ENCODE measurements at regions not wholly inside any gene's neighbourhood (a gene's known extent, or its start where the extent isn't known, plus 50 kb on each side); places are given as distances from the start of the nearest gene placed in this dataset.

DNA sequence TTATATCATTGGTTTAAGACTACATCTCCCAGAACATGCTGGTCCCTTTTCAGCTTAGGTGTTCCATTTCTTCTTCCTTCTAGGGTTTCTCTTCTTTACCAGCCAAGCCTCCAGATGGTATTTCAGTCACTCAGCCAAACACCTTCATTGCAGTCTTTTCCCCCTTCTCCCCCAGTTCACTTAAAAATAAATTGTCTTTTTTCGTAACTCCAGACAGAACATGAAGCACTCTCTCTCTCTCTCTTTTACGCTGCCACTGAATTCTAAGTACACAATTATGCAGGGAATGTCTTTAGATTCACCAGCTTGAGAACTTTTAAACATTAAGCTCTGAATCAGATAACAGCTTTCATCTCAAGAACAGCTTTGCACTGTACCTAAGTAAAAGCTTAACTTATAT is 419.7 kb upstream of the BRINP1 start:
- WGBS, 2 donors, result 49 to 77% methylated on average over 2 of the region's 2 CpGs
- TF ChIP-seq CTCF (IDR thresholded peaks at IDR 0.05), result no peak
- no peak for TF ChIP-seq POLR2A (IDR thresholded peaks at IDR 0.05)

GRCh38 chr9:119781886-119782285 is 412.7 kb upstream of the BRINP1 start:
- intact Hi-C loops (cut with DNase I; ENCODE audit: low total_unique reads), result no loop called here
- no peak overlapping the region for H3K4me3 ChIP-seq (ENCODE audit: low read depth, poor library complexity, severe bottlenecking)
- no peak for DNase-seq (ENCODE audit: low spot score in 2 of 2)
- no peak for TF ChIP-seq POLR2A (IDR thresholded peaks at IDR 0.05)
- no peak for TF ChIP-seq CTCF (IDR thresholded peaks at IDR 0.05)

More for the DNA sequence above, 419.7 kb upstream of the BRINP1 start:
- H3K4me3 ChIP-seq (ENCODE audit: low read depth, poor library complexity, severe bottlenecking), result no peak overlapping the region
- DNase-seq (ENCODE audit: low spot score in 2 of 2), result no peak
- intact Hi-C loops (cut with DNase I; ENCODE audit: low total_unique reads), result no loop called here

- DNase-seq (ENCODE audit: low spot score in 2 of 2), result no peak
- WGBS, 2 donors, result 54 to 64% methylated on average over 3 of the region's 3 CpGs
- TF ChIP-seq CTCF (IDR thresholded peaks at IDR 0.05), result no peak
- no peak for TF ChIP-seq POLR2A (IDR thresholded peaks at IDR 0.05)
- no peak overlapping the region for H3K4me3 ChIP-seq (ENCODE audit: low read depth, poor library complexity, severe bottlenecking)
- intact Hi-C loops (cut with DNase I; ENCODE audit: low total_unique reads), result no loop called here
Measured at GRCh38 chr9:119775410-119775809, 406.2 kb upstream of the BRINP1 start.

- WGBS, 2 donors, result 65 to 72% methylated on average over 2 of the region's 2 CpGs
- TF ChIP-seq CTCF (IDR thresholded peaks at IDR 0.05) (no peak), POLR2A (IDR thresholded peaks at IDR 0.05) (no peak)
- no peak for DNase-seq (ENCODE audit: low spot score in 2 of 2)
- intact Hi-C loops (cut with DNase I; ENCODE audit: low total_unique reads), result no loop called here
- no peak overlapping the region for H3K4me3 ChIP-seq (ENCODE audit: low read depth, poor library complexity, severe bottlenecking)
Measured at GRCh38 chr9:119773823-119774222, 404.6 kb upstream of the BRINP1 start.

DNA sequence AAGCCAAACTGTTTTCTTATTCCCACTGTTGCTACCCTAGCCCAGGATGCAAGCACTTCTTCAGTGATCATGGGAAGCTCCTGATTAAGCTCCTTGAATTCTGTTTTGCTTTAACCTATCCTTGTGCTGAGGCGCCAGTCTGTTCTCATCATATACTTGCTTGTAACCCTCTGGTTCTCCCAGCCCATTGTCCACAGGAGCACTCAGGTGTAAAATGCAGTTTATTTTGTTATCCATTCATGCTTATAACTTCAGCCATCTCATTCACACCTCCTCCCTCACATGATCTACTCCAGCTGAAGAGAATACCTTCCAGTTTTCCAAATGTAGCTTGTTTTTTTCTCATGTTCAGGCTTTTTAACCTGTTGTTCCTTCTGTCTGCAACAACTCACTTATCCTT is 402.1 kb upstream of the BRINP1 start:
- intact Hi-C loops (cut with DNase I; ENCODE audit: low total_unique reads), result no loop called here
- H3K4me3 ChIP-seq (ENCODE audit: low read depth, poor library complexity, severe bottlenecking), result no peak overlapping the region
- DNase-seq (ENCODE audit: low spot score in 2 of 2), result no peak
- TF ChIP-seq CTCF (IDR thresholded peaks at IDR 0.05), result no peak
- no peak for TF ChIP-seq POLR2A (IDR thresholded peaks at IDR 0.05)
- 97 to 100% methylated on average over 1 of the region's 1 CpG for WGBS, 2 donors

- H3K4me3 ChIP-seq (ENCODE audit: low read depth, poor library complexity, severe bottlenecking), result no peak overlapping the region
- WGBS, 2 donors, result 72 to 79% methylated on average over 3 of the region's 3 CpGs
- intact Hi-C loops (cut with DNase I; ENCODE audit: low total_unique reads), result no loop called here
- no peak for TF ChIP-seq CTCF (IDR thresholded peaks at IDR 0.05)
- TF ChIP-seq POLR2A (IDR thresholded peaks at IDR 0.05), result no peak
- DNase-seq (ENCODE audit: low spot score in 2 of 2), result no peak
Measured at GRCh38 chr9:119768266-119768665, 399.0 kb upstream of the BRINP1 start.

Data from lower leg skin (tissue), 4 donors.